Skeletal muscle cell (primary cell): ENCODE measurements at regions not wholly inside any gene's neighbourhood (a gene's known extent, or its start where the extent isn't known, plus 50 kb on each side); places are given as distances from the start of the nearest gene placed in this dataset.
"Not testable (repeated sequence)": the region's sequence is repeated elsewhere in the genome, so short reads cannot be mapped to it uniquely, and the experiment has no call there.

Experiments
- DNase-seq: peaks from one replicate; pipeline ENCODE4 v3.0.0-alpha.2; 2010; ENCODE audit warnings: low read depth
- H3K4me3 ChIP-seq: 2 replicates; pipeline ENCODE4 v1.5.1; 2011; ENCODE audit warnings: low read depth, mild to moderate bottlenecking, control low read depth, low read length, moderate library complexity

GRCh38 chr18:2192562-2192961 is 378.7 kb downstream of the METTL4 start:
- no peak overlapping the region for H3K4me3 ChIP-seq
- no peak for DNase-seq

- H3K4me3 ChIP-seq = no peak overlapping the region
- DNase-seq = no peak
Measured at GRCh38 chr18:2197946-2198345, 373.4 kb downstream of the METTL4 start.

DNA sequence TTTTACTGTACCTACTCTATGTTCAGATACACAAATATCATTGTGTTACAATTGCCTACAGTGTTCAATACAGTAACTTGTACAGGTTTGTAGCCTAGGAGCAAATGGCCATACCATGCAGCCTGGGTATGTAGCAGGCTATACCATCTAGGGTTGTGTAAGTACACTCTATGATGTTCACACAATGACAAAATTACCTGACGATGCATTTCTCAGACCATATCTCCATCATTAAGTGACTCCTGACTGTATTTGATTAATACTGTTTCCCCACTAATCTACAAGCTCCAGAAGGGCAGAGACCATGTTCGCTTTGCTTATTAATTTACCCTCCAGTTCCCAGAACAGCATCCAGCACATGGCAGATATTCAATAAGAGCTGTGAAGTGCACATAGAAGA is 372.2 kb downstream of the METTL4 start:
- DNase-seq = no peak
- no peak overlapping the region for H3K4me3 ChIP-seq

GRCh38 chr18:2201036-2201600 is 370.2 kb downstream of the METTL4 start:
- H3K4me3 ChIP-seq = no peak overlapping the region
- DNase-seq = no peak

DNA sequence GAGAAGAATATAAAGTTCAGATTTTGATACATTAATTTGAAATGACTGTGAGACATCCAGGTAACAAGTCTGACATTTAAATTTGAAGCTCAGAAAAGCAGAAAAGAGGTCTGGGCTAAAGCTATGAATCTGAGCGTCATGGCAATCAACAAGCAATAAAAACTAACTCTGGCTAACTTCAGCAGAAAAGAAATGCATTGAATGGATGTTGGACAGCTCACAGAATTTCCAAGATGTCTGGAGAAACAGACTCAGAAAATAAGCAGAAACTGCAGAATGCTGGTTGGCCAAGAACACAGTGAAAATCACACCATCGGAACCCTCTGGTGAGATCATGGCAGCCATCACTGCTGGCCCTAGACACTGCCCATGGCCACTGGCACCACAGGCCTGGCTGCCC is 366.6 kb downstream of the METTL4 start:
- no peak overlapping the region for H3K4me3 ChIP-seq
- no peak for DNase-seq

- H3K4me3 ChIP-seq = no peak overlapping the region
- no peak for DNase-seq
Measured at GRCh38 chr18:2207294-2207693, 364.0 kb downstream of the METTL4 start.

- no peak overlapping the region for H3K4me3 ChIP-seq
- no peak for DNase-seq
Measured at GRCh38 chr18:2212598-2213205, 358.6 kb downstream of the METTL4 start.

- DNase-seq = no peak
- H3K4me3 ChIP-seq = no peak overlapping the region
Measured at GRCh38 chr18:2213905-2214304, 357.4 kb downstream of the METTL4 start.

- no peak for DNase-seq
- H3K4me3 ChIP-seq = no peak overlapping the region
Measured at GRCh38 chr18:2217356-2217755, 353.9 kb downstream of the METTL4 start.

GRCh38 chr18:2218101-2218500 is 353.2 kb downstream of the METTL4 start:
- no peak for DNase-seq

GRCh38 chr18:2219706-2220105 is 351.6 kb downstream of the METTL4 start:
- H3K4me3 ChIP-seq = no peak overlapping the region
- no peak for DNase-seq

More at GRCh38 chr18:2218101-2218500, 353.2 kb downstream of the METTL4 start:
- H3K4me3 ChIP-seq = no peak overlapping the region

GRCh38 chr18:2222270-2223185 is 348.8 kb downstream of the METTL4 start:
- H3K4me3 ChIP-seq = no peak overlapping the region
- DNase-seq = no peak

DNA sequence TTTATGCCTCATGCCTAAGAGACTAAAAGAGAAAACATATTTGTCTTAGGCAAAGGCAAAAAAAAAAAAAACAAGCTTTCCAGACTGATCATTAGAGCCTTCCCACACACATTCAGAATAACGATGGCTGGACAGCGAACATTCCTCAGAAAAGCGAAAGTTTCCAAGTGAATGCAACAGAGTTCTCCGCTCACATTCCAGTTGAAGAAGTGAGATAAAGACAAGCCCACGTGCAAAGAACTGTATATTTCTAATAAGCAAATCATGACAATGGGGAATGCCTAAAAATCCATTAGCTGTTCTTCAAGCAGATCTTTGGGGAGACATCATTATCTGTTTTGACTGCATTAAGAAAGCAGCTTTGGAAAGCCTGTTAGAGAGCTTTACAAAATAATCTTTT is 347.9 kb downstream of the METTL4 start:
- no peak for DNase-seq
- peak overlapping the region; percentile 23 for H3K4me3 ChIP-seq

GRCh38 chr18:2223849-2224248 is 347.5 kb downstream of the METTL4 start:
- DNase-seq = no peak
- H3K4me3 ChIP-seq = peak overlapping the region; percentile 23

DNA sequence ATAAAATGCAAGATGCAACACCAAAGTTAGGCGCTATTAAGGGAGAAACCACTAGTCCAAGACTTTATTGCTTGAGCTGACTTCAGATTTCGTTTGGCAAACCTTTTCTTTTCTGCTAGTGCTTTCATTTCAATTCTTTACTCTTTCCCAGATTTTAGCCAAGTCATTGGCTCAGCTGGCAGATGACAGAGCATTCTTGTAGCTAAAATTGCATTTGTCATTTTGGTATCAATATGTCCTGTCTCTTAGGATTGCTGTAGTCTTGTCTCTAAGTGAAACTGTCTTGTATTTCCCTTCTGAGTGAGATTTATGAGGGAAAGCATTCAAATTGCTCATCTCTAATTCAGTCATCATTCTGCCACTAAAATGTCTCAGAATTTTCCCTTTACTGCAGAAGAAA is 335.1 kb downstream of the METTL4 start:
- no peak for DNase-seq
- H3K4me3 ChIP-seq = no peak overlapping the region

- H3K4me3 ChIP-seq = no peak overlapping the region
- no peak for DNase-seq
Measured at GRCh38 chr18:2237706-2238105, 333.6 kb downstream of the METTL4 start.

DNA sequence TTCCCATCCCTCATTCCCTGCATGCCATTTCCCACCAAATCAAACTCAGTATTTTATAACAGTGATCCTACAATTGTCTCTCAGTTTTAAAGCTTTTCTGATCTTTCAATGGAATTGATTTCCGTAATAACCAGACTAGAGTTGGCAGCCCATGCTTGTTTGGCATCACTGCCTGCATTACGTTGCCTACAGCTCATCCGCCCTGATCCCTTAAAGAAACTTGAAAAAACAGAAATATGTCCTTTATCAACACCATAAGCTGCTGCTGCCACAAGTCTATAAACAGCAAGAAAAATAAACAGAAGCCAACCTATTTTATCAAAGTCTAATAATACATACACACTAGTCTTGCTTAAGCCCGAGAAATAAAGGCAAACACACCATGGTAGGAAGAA is 331.0 kb downstream of the METTL4 start:
- no peak overlapping the region for H3K4me3 ChIP-seq
- DNase-seq = no peak

DNA sequence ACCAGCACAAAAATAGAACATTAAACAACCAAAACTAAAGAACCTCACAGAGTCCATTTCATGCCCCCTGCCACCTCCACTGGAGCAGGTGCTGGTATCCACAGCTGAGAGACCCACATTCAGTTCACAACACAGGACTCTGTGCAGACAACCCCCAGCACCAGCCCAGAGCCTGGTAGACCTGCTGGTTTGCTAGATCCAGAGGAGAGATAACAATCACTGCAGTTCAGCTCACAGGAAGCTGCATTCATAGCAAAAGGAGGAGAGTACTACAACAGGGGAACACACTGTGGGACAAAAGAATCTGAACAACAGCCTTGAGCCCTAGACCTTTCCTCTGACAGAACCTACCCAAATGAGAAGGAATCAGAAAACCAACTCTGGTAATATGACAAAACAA is 326.7 kb downstream of the METTL4 start:
- H3K4me3 ChIP-seq = no peak overlapping the region
- no peak for DNase-seq

DNA sequence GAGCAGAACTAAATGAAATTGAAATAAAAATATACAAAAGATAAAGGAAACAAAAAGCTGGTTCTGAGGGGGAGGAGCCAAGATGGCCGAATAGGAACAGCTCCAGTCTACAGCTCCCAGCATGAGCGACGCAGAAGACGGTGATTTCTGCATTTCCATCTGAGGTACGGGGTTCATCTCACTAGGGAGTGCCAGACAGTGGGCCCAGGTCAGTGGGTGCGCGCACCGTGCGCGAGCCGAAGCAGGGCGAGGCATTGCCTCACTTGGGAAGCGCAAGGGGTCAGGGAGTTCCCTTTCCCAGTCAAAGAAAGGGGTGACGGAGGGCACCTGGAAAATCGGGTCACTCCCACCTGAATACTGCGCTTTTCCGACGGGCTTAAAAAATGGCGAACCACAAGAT is 324.2 kb downstream of the METTL4 start:
- not testable (repeated sequence) for H3K4me3 ChIP-seq, DNase-seq

DNA sequence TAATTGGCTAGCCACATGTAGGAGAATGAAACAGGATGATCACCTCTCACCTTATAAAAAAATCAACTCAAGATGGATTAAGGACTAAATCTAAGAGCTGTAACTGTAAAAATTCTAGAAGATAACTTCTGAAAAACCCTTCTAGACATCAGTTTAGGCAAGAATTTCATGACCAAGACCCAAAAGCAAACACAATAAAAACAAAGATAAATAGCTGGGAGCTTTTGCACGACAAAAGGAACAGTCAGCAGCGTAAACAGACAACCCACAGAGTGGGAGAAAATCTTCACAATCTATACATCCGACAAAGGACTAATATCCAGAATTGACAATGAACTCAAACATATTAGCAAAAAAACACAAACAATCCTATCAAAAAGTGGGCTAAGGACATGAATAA is 316.3 kb downstream of the METTL4 start:
- no peak overlapping the region for H3K4me3 ChIP-seq
- no peak for DNase-seq

- DNase-seq = no peak
Measured at GRCh38 chr18:2256577-2256976, 314.7 kb downstream of the METTL4 start.

More at GRCh38 chr18:2256577-2256976, 314.7 kb downstream of the METTL4 start:
- no peak overlapping the region for H3K4me3 ChIP-seq
